Keratinocyte (primary cell): ENCODE measurements at regions not wholly inside any gene's neighbourhood (a gene's known extent, or its start where the extent isn't known, plus 50 kb on each side); places are given as distances from the start of the nearest gene placed in this dataset.

Experiments used
- DNase-seq: peaks from one replicate; pipeline ENCODE4 v3.0.0-alpha.2; 2011; ENCODE audit warnings: low read depth, missing footprints, low spot score
- FAIRE-seq: peaks from 2 replicates; lab custom pipeline; 2011; peaks lifted over from hg19 to GRCh38; lab: Jason Lieb, UNC
- H2AFZ ChIP-seq: 2 replicates; pipeline ENCODE4 v1.6.0; 2012; ENCODE audit warnings: low read length, control low read depth, inconsistent platforms; ENCODE audit not compliant: control insufficient read depth
- H3K27ac ChIP-seq: 2 replicates; pipeline ENCODE4 v1.5.1; 2011; ENCODE audit warnings: low read length; ENCODE audit not compliant: control insufficient read depth, insufficient read depth
- H3K27me3 ChIP-seq: 3 replicates; pipeline ENCODE4 v1.6.0; 2011; ENCODE audit warnings: low read length; ENCODE audit not compliant: control insufficient read depth, insufficient read depth; ENCODE audit errors: extremely low read depth
- H3K36me3 ChIP-seq, 2 experiments: 2 replicates in 1 of 2; 3 replicates in 1 of 2; pipeline ENCODE4 v1.5.1; 2011; ENCODE audit warnings: low read length in 2 of 2, mild to moderate bottlenecking in 1 of 2; ENCODE audit not compliant: control insufficient read depth in 2 of 2, insufficient read depth in 2 of 2; ENCODE audit errors: extremely low read depth in 1 of 2
- H3K4me1 ChIP-seq: 3 replicates; pipeline ENCODE4 v1.5.1; 2011; ENCODE audit warnings: low read length; ENCODE audit not compliant: control insufficient read depth, insufficient read depth; ENCODE audit errors: extremely low read depth
- H3K4me2 ChIP-seq: 3 replicates; pipeline ENCODE4 v1.6.0; 2011; ENCODE audit warnings: low read depth, low read length; ENCODE audit not compliant: control insufficient read depth, insufficient read depth; ENCODE audit errors: extremely low read depth
- H3K4me3 ChIP-seq, 3 experiments: fragments of 200-600 bp in 1 of 3; sonication (generic) in 1 of 3; 2 replicates in 2 of 3; 3 replicates in 1 of 3; pipeline ENCODE4 v1.5.1; 2011 to 2016; ENCODE audit warnings: low read length in 3 of 3, mild to moderate bottlenecking in 3 of 3, control low read depth in 2 of 3, inconsistent platforms in 1 of 3, low read depth in 1 of 3, mixed read lengths in 1 of 3, mixed run types in 1 of 3, moderate library complexity in 1 of 3; ENCODE audit not compliant: control insufficient read depth in 2 of 3, insufficient read depth in 2 of 3; ENCODE audit errors: extremely low read depth in 1 of 3
- H3K79me2 ChIP-seq: 2 replicates; pipeline ENCODE4 v1.6.0; 2012; ENCODE audit warnings: low read length; ENCODE audit not compliant: control insufficient read depth, insufficient read depth
- H3K9ac ChIP-seq: 3 replicates; pipeline ENCODE4 v1.6.0; 2011; ENCODE audit warnings: low read length; ENCODE audit not compliant: control insufficient read depth, insufficient read depth; ENCODE audit errors: extremely low read depth
- H3K9me1 ChIP-seq: 3 replicates; pipeline ENCODE4 v1.6.0; 2011; ENCODE audit warnings: low read length; ENCODE audit not compliant: control insufficient read depth, insufficient read depth; ENCODE audit errors: extremely low read depth
- H3K9me3 ChIP-seq: 2 replicates; pipeline ENCODE4 v1.5.1; 2012; ENCODE audit warnings: low read depth, low read length; ENCODE audit not compliant: control insufficient read depth
- H4K20me1 ChIP-seq: 3 replicates; pipeline ENCODE4 v1.6.0; 2011; ENCODE audit warnings: low read length; ENCODE audit not compliant: control insufficient read depth, insufficient read depth; ENCODE audit errors: extremely low read depth
- EZH2 ChIP-seq: IDR thresholded peaks from one replicate; pipeline ENCODE4 v1.6.1; 2012; ENCODE audit warnings: inconsistent platforms, mild to moderate bottlenecking, low read length, moderate library complexity
- dilution Hi-C: fragments of 300-500 bp; cut with MboI; formaldehyde crosslinking; loops from one replicate; pipeline ENCODE4 v1.7.0; 2020; ENCODE audit warnings: low sequenced_read_pairs; ENCODE audit not compliant: extremely low pct_ligation_motif_present
- TF ChIP-seq, protein P1 (sequence below), 3 experiments: IDR thresholded peaks in 1 of 3; conservative IDR thresholded peaks in 1 of 3; optimal IDR thresholded peaks in 1 of 3; 2 replicates in 2 of 3; 3 replicates in 1 of 3; pipeline versions ENCODE3 to v1.5.1; 2011; ENCODE audit warnings: low read length in 3 of 3, mild to moderate bottlenecking in 3 of 3, moderate library complexity in 2 of 3, control low read depth in 1 of 3, inconsistent platforms in 1 of 3; ENCODE audit not compliant: insufficient read depth in 2 of 3; ENCODE audit errors: extremely low read depth in 1 of 3

DNA sequence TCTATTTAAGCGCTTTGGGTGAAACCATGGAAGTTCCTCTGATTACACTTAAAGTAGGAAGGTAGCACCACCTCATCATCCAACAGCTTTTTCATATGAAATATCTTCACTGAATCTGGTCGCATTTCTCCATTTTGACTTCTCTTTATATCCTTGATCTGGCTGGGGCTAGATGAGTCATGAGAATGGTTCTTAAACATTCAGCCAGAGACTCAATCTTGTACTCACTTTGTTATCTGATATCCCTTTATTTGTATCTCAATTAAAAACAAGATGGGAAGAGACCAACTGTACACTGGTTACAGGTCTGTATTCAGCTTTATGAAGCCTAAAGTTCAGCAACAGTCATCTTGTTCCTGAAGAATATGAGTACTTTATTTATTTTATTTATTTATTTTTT, 84.9 kb downstream of the CBLL2 start:
- no peak overlapping the region for H3K27ac ChIP-seq
- H3K4me2 ChIP-seq, result no peak overlapping the region
- H3K9me1 ChIP-seq, result no peaks in the 10 kb centered on the region
- H2AFZ ChIP-seq, result no peak overlapping the region
- H3K27me3 ChIP-seq, result no peaks in the 10 kb centered on the region
- no peak overlapping the region for H3K4me3 ChIP-seq
- DNase-seq (no peak), FAIRE-seq (no peak)
- H3K36me3 ChIP-seq, result no peaks in the 10 kb centered on the region
- no peak for TF ChIP-seq EZH2
- TF ChIP-seq, protein P1, sequence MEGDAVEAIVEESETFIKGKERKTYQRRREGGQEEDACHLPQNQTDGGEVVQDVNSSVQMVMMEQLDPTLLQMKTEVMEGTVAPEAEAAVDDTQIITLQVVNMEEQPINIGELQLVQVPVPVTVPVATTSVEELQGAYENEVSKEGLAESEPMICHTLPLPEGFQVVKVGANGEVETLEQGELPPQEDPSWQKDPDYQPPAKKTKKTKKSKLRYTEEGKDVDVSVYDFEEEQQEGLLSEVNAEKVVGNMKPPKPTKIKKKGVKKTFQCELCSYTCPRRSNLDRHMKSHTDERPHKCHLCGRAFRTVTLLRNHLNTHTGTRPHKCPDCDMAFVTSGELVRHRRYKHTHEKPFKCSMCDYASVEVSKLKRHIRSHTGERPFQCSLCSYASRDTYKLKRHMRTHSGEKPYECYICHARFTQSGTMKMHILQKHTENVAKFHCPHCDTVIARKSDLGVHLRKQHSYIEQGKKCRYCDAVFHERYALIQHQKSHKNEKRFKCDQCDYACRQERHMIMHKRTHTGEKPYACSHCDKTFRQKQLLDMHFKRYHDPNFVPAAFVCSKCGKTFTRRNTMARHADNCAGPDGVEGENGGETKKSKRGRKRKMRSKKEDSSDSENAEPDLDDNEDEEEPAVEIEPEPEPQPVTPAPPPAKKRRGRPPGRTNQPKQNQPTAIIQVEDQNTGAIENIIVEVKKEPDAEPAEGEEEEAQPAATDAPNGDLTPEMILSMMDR (optimal IDR thresholded peaks at IDR 0.05 in 1 of 3, IDR thresholded peaks at IDR 0.05 in 1 of 3, conservative IDR thresholded peaks at IDR 0.05 in 1 of 3; ENCODE audit: extremely low read depth in 1 of 3, insufficient read depth in 2 of 3, low read length in 3 of 3), result no peak
- H3K79me2 ChIP-seq, result no peaks in the 10 kb centered on the region
- H3K9ac ChIP-seq, result no peak overlapping the region
- dilution Hi-C loops, result no loop called here
- no peaks in the 10 kb centered on the region for H3K4me1 ChIP-seq
- H3K9me3 ChIP-seq, result no peaks in the 10 kb centered on the region
- no peaks in the 10 kb centered on the region for H4K20me1 ChIP-seq

DNA sequence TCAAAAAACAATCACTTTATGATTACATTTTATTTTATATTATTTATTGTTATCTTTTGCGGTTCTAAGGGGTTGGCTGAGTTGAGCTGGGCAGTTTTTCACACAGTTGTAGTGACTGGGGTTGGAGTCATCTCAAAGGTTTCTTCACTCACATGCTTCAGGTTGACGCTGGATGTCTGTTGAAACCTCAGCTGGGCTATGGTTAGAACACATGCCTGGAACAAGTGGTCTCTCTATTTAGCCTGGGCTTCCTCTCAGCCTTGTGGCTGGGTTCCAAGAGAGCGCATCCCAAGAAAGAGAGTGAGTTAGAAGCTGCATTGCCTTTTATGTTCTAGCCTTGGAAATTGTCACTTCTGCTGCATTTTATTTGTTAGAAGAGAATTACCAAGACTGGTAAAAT, 87.4 kb downstream of the CBLL2 start:
- Histone ChIP-seq H2AFZ (no peak overlapping the region), H3K9me3 (no peaks in the 10 kb centered on the region), H3K79me2 (no peaks in the 10 kb centered on the region), H3K4me2 (no peak overlapping the region), H4K20me1 (no peaks in the 10 kb centered on the region), H3K4me3 (no peak overlapping the region), H3K9me1 (no peaks in the 10 kb centered on the region), H3K36me3 (no peaks in the 10 kb centered on the region), H3K4me1 (peaks cover 3% of the 10 kb centered on the region), H3K27ac (no peak overlapping the region), H3K27me3 (no peaks in the 10 kb centered on the region), H3K9ac (no peak overlapping the region)
- TF ChIP-seq EZH2, result no peak
- TF ChIP-seq, protein P1 (optimal IDR thresholded peaks at IDR 0.05 in 1 of 3, IDR thresholded peaks at IDR 0.05 in 1 of 3, conservative IDR thresholded peaks at IDR 0.05 in 1 of 3; ENCODE audit: extremely low read depth in 1 of 3, insufficient read depth in 2 of 3, low read length in 3 of 3), result no peak
- dilution Hi-C loops, result no loop called here
- no peak for FAIRE-seq
- no peak for DNase-seq
